Heart left ventricle (tissue), 16 donors: ENCODE measurements at regions not wholly inside any gene's neighbourhood (a gene's known extent, or its start where the extent isn't known, plus 50 kb on each side); places are given as distances from the start of the nearest gene placed in this dataset.

ENCODE experiments used
- ATAC-seq, 4 donors: fragments of 200-7000 bp; cut with Tn5 transposase; one replicate each; pipeline ENCODE4 v1.9.1; 2020 to 2022; ENCODE audit warnings: moderate library complexity in 4 of 4, mild to moderate bottlenecking in 3 of 4, moderate number of reproducible peaks in 1 of 4
- DNase-seq, 5 donors: peaks; one replicate each; pipeline ENCODE4 v3.0.0-alpha.2; 2020
- H3K27ac ChIP-seq, 12 donors: fragments of 200-600 bp; sonication (generic) in 4 of 12; one replicate each; pipeline versions ENCODE4 v1.5.0 to v1.8.0; 2016 to 2022; ENCODE audit warnings: mild to moderate bottlenecking in 2 of 12
- H3K27me3 ChIP-seq, 9 donors: fragments of 200-600 bp; sonication (generic) in 2 of 9; one replicate each; pipeline versions ENCODE4 v1.5.1 to v1.8.0; 2016 to 2022; ENCODE audit warnings: mild to moderate bottlenecking in 3 of 9
- H3K36me3 ChIP-seq, 9 donors: fragments of 200-600 bp; sonication (generic) in 2 of 9; one replicate each; pipeline versions ENCODE4 v1.5.0 to v1.8.0; 2018 to 2022; ENCODE audit warnings: mild to moderate bottlenecking in 2 of 9
- H3K4me1 ChIP-seq, 12 donors: fragments of 200-600 bp; sonication (generic) in 4 of 12; one replicate each; pipeline versions ENCODE4 v1.5.0 to v1.8.0; 2016 to 2022; ENCODE audit warnings: mild to moderate bottlenecking in 3 of 12
- H3K4me3 ChIP-seq, 12 donors: fragments of 200-600 bp; sonication (generic) in 4 of 12; one replicate each; pipeline versions ENCODE4 v1.5.0 to v1.8.0; 2017 to 2022; ENCODE audit warnings: mild to moderate bottlenecking in 9 of 12, moderate library complexity in 4 of 12
- H3K9me3 ChIP-seq, 12 donors: fragments of 200-600 bp; sonication (generic) in 4 of 12; one replicate each; pipeline versions ENCODE4 v1.5.0 to v1.8.0; 2016 to 2022; ENCODE audit warnings: mild to moderate bottlenecking in 1 of 12
- CTCF ChIP-seq, 12 donors: fragments of 200-600 bp; sonication (generic) in 4 of 12; IDR thresholded peaks; one replicate each; pipeline versions ENCODE4 v1.5.0 to v1.8.0; 2018 to 2022; ENCODE audit warnings: antibody characterized with exemption in 12 of 12, mild to moderate bottlenecking in 5 of 12
- POLR2A ChIP-seq, 2 donors: fragments of 450-650 bp; IDR thresholded peaks; one replicate each; pipeline ENCODE4 v1.6.1; 2017; ENCODE audit warnings: antibody characterized with exemption in 2 of 2, mild to moderate bottlenecking in 2 of 2, moderate library complexity in 2 of 2
- WGBS, 4 donors: extraction: QIAGEN DNeasy Blood & Tissue Kit in 2 of 4; methylation state at CpG; one replicate each; pipeline versions ENCODE4 v1.1.5 to v1.1.7; 2013 to 2018; 5-methylcytosine and 5-hydroxymethylcytosine counted together
- intact Hi-C, 10 donors: fragments of 100-400 bp; cut with DNase I; formaldehyde crosslinking; loops; one replicate each; pipeline versions ENCODE4 v1.11.1 to v1.14.2; 2022
- donor health status: ischemic (EF 13 %, LVEDD 7.1; RV severe dilation, severe dysfunction).
- donor health status: healthy with polysubstance abuse.
- donor health status: DM: no; HTN: yes; CAD: no.
- donor health status: DM: no; HTN: no; CAD: no.
- donor health status: ischemic (EF 25% LVEDD 6.9; RV normal size, moderate dysfunction).
- donor health status: ischemic (EF 25% LVEDD 5.7; RV mildly dilated, moderate dysfunction).
- donor health status: healthy.
- donor health status: DM: yes; HTN: yes; CAD: no.
- donor health status: ischemic (EF 35%, LVEDD 5.7; RV mildly dilated, moderate dysfunction).
- donor health status: nonischemic (EF 11% LVEDD 7.7; RV severe dilation, severe dysfunction).
- donor health status: DM: yes; HTN: yes; CAD: no.
- donor health status: PGD.
- donor health status: ischemic (EF 29% LVEDD 5.4; RV normal size, mild dysfunction).
- donor health status: nonischemic (EF 23%, LVEDD 6.1; RV moderate dilation, normal function).

- Histone ChIP-seq H3K27me3 (no peaks in the 10 kb centered on the region), H3K27ac (peak overlapping the region in 2 of 12 donors; percentile 8 to 36), H3K4me1 (peaks cover 3 to 22% (median 16%) of the 10 kb centered on the region in 12 donors), H3K9me3 (no peaks in the 10 kb centered on the region), H3K36me3 (no peaks in the 10 kb centered on the region), H3K4me3 (no peak overlapping the region)
- 16 to 25% (median 20%) methylated on average over 7 of the region's 7 CpGs for WGBS, 4 donors
- TF ChIP-seq CTCF (IDR thresholded peaks at IDR 0.05) = no peak
- TF ChIP-seq POLR2A (IDR thresholded peaks at IDR 0.05) = no peak
- peak in 2 of 4 donors; percentile 44 to 52 for ATAC-seq
- DNase-seq = peak in 1 of 5 donors; percentile 34
- intact Hi-C loops = no loop called here
These were observed 53.2 kb upstream of the PLEKHG1 start for GRCh38 chr6:150546457-150546856.

- ATAC-seq = peak; percentile 74 to 86 (median 81)
These were observed 52.0 kb upstream of the PLEKHG1 start for GRCh38 chr6:150547502-150548222.

GRCh38 chr6:150548330-150548729 is 51.4 kb upstream of the PLEKHG1 start:
- no peak overlapping the region for H3K4me3 ChIP-seq
- H3K36me3 ChIP-seq = no peaks in the 10 kb centered on the region
- H3K4me1 ChIP-seq = peaks cover 3 to 22% (median 16%) of the 10 kb centered on the region in 12 donors
- intact Hi-C loops = no loop called here
- no peaks in the 10 kb centered on the region for H3K27me3 ChIP-seq
- DNase-seq (no peak), ATAC-seq (no peak)
- no peak overlapping the region for H3K27ac ChIP-seq
- TF ChIP-seq CTCF (IDR thresholded peaks at IDR 0.05) (no peak), POLR2A (IDR thresholded peaks at IDR 0.05) (no peak)
- WGBS, 4 donors = 95 to 98% (median 96%) methylated on average over 4 of the region's 4 CpGs
- no peaks in the 10 kb centered on the region for H3K9me3 ChIP-seq

More at GRCh38 chr6:150547502-150548222, 52.0 kb upstream of the PLEKHG1 start:
- WGBS, 4 donors = 41 to 47% (median 43%) methylated on average over 11 of the region's 11 CpGs
- DNase-seq = peak; percentile 67 to 88 (median 78)
- H3K27ac ChIP-seq = peak overlapping the region in 2 of 12 donors; percentile 8 to 11
- intact Hi-C loops = no loop called here
- H3K36me3 ChIP-seq = no peaks in the 10 kb centered on the region
- no peak for TF ChIP-seq CTCF (IDR thresholded peaks at IDR 0.05)
- no peak for TF ChIP-seq POLR2A (IDR thresholded peaks at IDR 0.05)
- peaks cover 3 to 22% (median 16%) of the 10 kb centered on the region in 12 donors for H3K4me1 ChIP-seq
- H3K27me3 ChIP-seq = no peaks in the 10 kb centered on the region
- H3K9me3 ChIP-seq = no peaks in the 10 kb centered on the region
- H3K4me3 ChIP-seq = no peak overlapping the region

DNA sequence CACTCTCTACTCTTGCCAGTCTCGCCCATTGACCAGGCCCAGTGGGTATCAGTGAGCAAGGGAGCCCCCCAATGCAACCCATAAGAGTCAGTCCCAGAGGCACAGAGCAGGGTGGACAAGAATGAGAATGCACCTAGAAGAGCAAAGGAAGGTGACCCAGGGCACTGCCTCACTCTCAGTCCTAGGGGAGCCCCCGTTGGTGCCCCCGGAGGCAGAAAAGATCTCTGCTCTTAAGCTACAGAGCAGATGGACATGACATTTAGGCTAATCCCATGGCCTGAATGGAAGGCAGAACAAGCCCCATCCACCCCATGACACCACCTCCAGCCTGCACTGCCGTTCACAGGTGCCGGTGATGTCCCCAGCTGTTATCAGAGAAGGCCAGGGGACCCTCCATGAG is 50.7 kb upstream of the PLEKHG1 start:
- WGBS, 4 donors = 94 to 98% (median 96%) methylated on average over 5 of the region's 5 CpGs
- DNase-seq (no peak), ATAC-seq (peak in 1 of 4 donors; percentile 39)
- Histone ChIP-seq H3K27me3 (no peaks in the 10 kb centered on the region), H3K4me3 (no peak overlapping the region), H3K27ac (no peak overlapping the region), H3K9me3 (no peaks in the 10 kb centered on the region), H3K36me3 (no peaks in the 10 kb centered on the region), H3K4me1 (peaks cover 3 to 22% (median 16%) of the 10 kb centered on the region in 12 donors)
- intact Hi-C loops = no loop called here
- TF ChIP-seq CTCF (IDR thresholded peaks at IDR 0.05) (no peak), POLR2A (IDR thresholded peaks at IDR 0.05) (no peak)
